ENCODE measurements at regions not wholly inside any gene's neighbourhood (a gene's known extent, or its start where the extent isn't known, plus 50 kb on each side); places are given as distances from the start of the nearest gene placed in this dataset.

GRCh38 chr4:96044971-96045370 is 205.1 kb downstream of the PDHA2 start:
- H3K4me1 ChIP-seq, result no peaks in the 10 kb centered on the region
- TF ChIP-seq POLR2AphosphoS5 (IDR thresholded peaks at IDR 0.05), result no peak
- TF ChIP-seq EP300 (IDR thresholded peaks at IDR 0.05; ENCODE audit: low read depth), result no peak
- no peak for TF ChIP-seq CTCF (IDR thresholded peaks at IDR 0.05)
- TF ChIP-seq POLR2A (IDR thresholded peaks at IDR 0.05), result no peak
- 78 to 87% methylated on average over 4 of the region's 4 CpGs for WGBS, 2 donors (ENCODE audit: low coverage in 1 of 2)
- no peak overlapping the region for H3K4me3 ChIP-seq
- DNase-seq, result no peak
- H3K27ac ChIP-seq, result no peak overlapping the region
- in situ Hi-C loops (cut with MboI; ENCODE audit: low pct_ligation_motif_present in 1 of 4, low pct_unique_long_range_greater_than_20kb in 1 of 4, low sequenced_read_pairs in 3 of 4), result no loop called here
- no peaks in the 10 kb centered on the region for H3K36me3 ChIP-seq
- intact Hi-C loops (cut with DNase I; ENCODE audit: low total_unique reads), result no loop called here
- H3K27me3 ChIP-seq, result no peaks in the 10 kb centered on the region
- H3K9me3 ChIP-seq, result no peaks in the 10 kb centered on the region

DNA sequence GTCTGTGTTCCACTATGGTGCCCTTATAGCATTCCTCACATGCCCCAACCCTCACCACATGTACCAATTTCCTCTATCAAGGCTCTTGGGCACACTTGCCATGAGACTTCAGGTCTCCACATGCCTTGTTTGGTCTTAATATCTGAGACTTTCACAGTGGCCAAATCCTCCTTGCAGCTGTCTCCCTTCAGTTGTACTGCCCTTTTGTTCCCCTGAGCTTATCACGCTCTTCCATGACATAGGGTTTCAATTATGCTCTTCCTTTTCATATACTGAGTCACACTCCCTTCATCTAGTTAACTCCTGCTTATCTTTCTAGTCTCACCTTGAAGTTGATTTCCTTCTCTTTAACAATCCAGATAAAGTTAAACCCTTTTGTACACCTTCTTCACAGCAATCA is 212.9 kb downstream of the PDHA2 start:
- H3K4me1 ChIP-seq, result no peaks in the 10 kb centered on the region
- intact Hi-C loops (cut with DNase I; ENCODE audit: low total_unique reads), result no loop called here
- no peak overlapping the region for H3K4me3 ChIP-seq
- DNase-seq, result no peak
- no peak overlapping the region for H3K27ac ChIP-seq
- H3K36me3 ChIP-seq, result no peaks in the 10 kb centered on the region
- no peaks in the 10 kb centered on the region for H3K9me3 ChIP-seq
- TF ChIP-seq EP300 (IDR thresholded peaks at IDR 0.05; ENCODE audit: low read depth), result no peak
- no peak for TF ChIP-seq POLR2AphosphoS5 (IDR thresholded peaks at IDR 0.05)
- no peak for TF ChIP-seq POLR2A (IDR thresholded peaks at IDR 0.05)
- no peaks in the 10 kb centered on the region for H3K27me3 ChIP-seq
- WGBS, 2 donors (ENCODE audit: low coverage in 1 of 2), result 67 to 84% methylated on average over 1 of the region's 1 CpG
- in situ Hi-C loops (cut with MboI; ENCODE audit: low pct_ligation_motif_present in 1 of 4, low pct_unique_long_range_greater_than_20kb in 1 of 4, low sequenced_read_pairs in 3 of 4), result no loop called here

DNA sequence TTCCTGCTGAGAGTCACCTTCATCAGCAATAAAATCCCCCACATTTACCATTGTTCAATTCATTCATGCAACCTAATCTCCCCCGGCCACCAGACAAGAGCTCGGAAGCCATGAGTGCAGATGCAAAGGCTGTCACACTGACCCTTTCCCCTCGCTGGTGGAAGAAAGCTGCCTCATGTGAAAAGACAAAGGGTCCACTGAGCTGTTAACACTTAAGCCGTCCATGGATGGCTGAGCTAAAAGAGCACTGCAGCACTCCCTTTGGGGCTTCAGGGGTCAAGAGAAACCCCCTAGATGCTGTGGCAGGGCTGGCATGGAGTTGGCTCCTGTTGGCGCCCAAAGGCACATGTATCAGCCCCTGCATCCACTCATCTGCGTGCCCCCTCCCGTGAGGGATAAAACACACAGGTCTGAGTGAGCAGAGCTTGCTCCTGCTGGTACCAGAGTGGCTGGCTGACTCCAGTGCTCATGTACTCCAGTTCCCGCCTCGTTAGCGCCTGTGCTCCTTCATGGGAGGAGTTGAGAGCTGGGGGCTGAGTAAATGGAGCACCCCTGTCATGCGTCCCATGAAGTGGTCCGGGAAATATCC is 216.5 kb downstream of the PDHA2 start:
- in situ Hi-C loops (cut with MboI; ENCODE audit: low pct_ligation_motif_present in 1 of 4, low pct_unique_long_range_greater_than_20kb in 1 of 4, low sequenced_read_pairs in 3 of 4), result no loop called here
- Histone ChIP-seq H3K36me3 (no peaks in the 10 kb centered on the region), H3K4me1 (no peaks in the 10 kb centered on the region), H3K27me3 (no peaks in the 10 kb centered on the region), H3K4me3 (no peak overlapping the region), H3K9me3 (no peaks in the 10 kb centered on the region), H3K27ac (no peak overlapping the region)
- WGBS, 2 donors (ENCODE audit: low coverage in 1 of 2), result 91% methylated on average over 12 of the region's 12 CpGs; no CpG with 5 or more reads in 1 of the 2 donors
- TF ChIP-seq CTCF (IDR thresholded peaks at IDR 0.05) (no peak), POLR2AphosphoS5 (IDR thresholded peaks at IDR 0.05) (no peak), POLR2A (IDR thresholded peaks at IDR 0.05) (no peak), EP300 (IDR thresholded peaks at IDR 0.05; ENCODE audit: low read depth) (no peak)
- intact Hi-C loops (cut with DNase I; ENCODE audit: low total_unique reads), result no loop called here
- no peak for DNase-seq

DNA sequence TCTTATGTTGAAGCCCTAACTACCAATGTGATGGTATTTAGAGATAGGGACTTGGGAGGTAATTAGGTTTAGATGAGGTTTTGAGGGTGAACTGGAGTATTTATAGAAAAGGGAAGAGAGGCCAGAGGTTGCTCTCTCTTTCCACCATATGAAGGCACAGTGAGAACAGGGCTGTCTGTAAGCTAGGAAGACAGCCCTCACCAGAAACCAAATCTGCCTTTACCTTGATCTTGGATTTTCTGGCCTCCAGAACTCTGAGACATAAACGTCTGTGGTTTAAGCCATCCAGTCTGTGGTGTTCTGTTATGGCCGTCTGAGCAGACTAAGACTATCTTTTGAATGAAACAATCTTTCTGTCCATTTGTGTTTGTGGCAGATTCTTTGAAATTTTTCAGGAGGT is 223.7 kb downstream of the PDHA2 start:
- intact Hi-C loops (cut with DNase I; ENCODE audit: low total_unique reads) (no loop called here), in situ Hi-C loops (cut with MboI; ENCODE audit: low pct_ligation_motif_present in 1 of 4, low pct_unique_long_range_greater_than_20kb in 1 of 4, low sequenced_read_pairs in 3 of 4) (no loop called here)
- Histone ChIP-seq H3K9me3 (no peaks in the 10 kb centered on the region), H3K4me1 (no peaks in the 10 kb centered on the region), H3K27me3 (no peaks in the 10 kb centered on the region), H3K27ac (no peak overlapping the region), H3K4me3 (no peak overlapping the region), H3K36me3 (no peaks in the 10 kb centered on the region)
- DNase-seq, result no peak
- TF ChIP-seq EP300 (IDR thresholded peaks at IDR 0.05; ENCODE audit: low read depth), result no peak
- TF ChIP-seq POLR2AphosphoS5 (IDR thresholded peaks at IDR 0.05), result no peak
- no peak for TF ChIP-seq POLR2A (IDR thresholded peaks at IDR 0.05)
- TF ChIP-seq CTCF (IDR thresholded peaks at IDR 0.05), result no peak
- 52 to 55% methylated on average over 2 of the region's 2 CpGs for WGBS, 2 donors (ENCODE audit: low coverage in 1 of 2)

GRCh38 chr4:96073461-96073860 is 233.6 kb downstream of the PDHA2 start:
- TF ChIP-seq POLR2A (IDR thresholded peaks at IDR 0.05), result no peak
- no peak for TF ChIP-seq POLR2AphosphoS5 (IDR thresholded peaks at IDR 0.05)
- TF ChIP-seq EP300 (IDR thresholded peaks at IDR 0.05; ENCODE audit: low read depth), result no peak
- no peak for TF ChIP-seq CTCF (IDR thresholded peaks at IDR 0.05)
- in situ Hi-C loops (cut with MboI; ENCODE audit: low pct_ligation_motif_present in 1 of 4, low pct_unique_long_range_greater_than_20kb in 1 of 4, low sequenced_read_pairs in 3 of 4), result no loop called here
- intact Hi-C loops (cut with DNase I; ENCODE audit: low total_unique reads), result no loop called here

More at GRCh38 chr4:96073461-96073860, 233.6 kb downstream of the PDHA2 start:
- H3K36me3 ChIP-seq, result no peaks in the 10 kb centered on the region
- DNase-seq, result no peak
- H3K27me3 ChIP-seq, result no peaks in the 10 kb centered on the region
- H3K4me1 ChIP-seq, result no peaks in the 10 kb centered on the region
- no peak overlapping the region for H3K27ac ChIP-seq
- H3K9me3 ChIP-seq, result no peaks in the 10 kb centered on the region
- 87% methylated on average over 2 of the region's 2 CpGs for whole genome bisulfite sequencing, 2 donors (ENCODE audit: low coverage in 1 of 2)
- H3K4me3 ChIP-seq, result no peak overlapping the region

Data from transverse colon (tissue), 4 donors.